A549 (cell line): ENCODE measurements at regions not wholly inside any gene's neighbourhood (a gene's known extent, or its start where the extent isn't known, plus 50 kb on each side); places are given as distances from the start of the nearest gene placed in this dataset.

Source experiments
- ATAC-seq, 2 experiments: fragments of 200-7000 bp in 1 of 2; fragments of >200 bp in 1 of 2; cut with Nextera tagmentation in 1 of 2; cut with Tn5 transposase in 1 of 2; 3 replicates each; pipeline versions ENCODE4 v1.8.0 to v1.9.1; 2018 to 2020; ENCODE audit warnings: mild to moderate bottlenecking in 1 of 2, moderate library complexity in 1 of 2
- CTCF ChIA-PET: fragments of 300-600 bp; sonication (Branson Sonifier 250); formaldehyde crosslinking; extraction: SDS; loops from one replicate; lab custom pipeline; 2021; ENCODE audit warnings: antibody characterized with exemption, inconsistent platforms; lab: Yijun Ruan, JAX
- POLR2A ChIA-PET: fragments of 350-600 bp; formaldehyde crosslinking; extraction: SDS; loops from one replicate; lab custom pipeline; 2021; ENCODE audit warnings: antibody characterized with exemption, inconsistent platforms; lab: Yijun Ruan, JAX
- DNase-seq, 2 experiments: peaks; one replicate each; pipeline versions ENCODE4 v3.0.0 to v3.0.0-alpha.2; 2011 to 2016; ENCODE audit warnings: low read depth in 1 of 2, low spot score in 1 of 2
- FAIRE-seq: peaks from 2 replicates; lab custom pipeline; 2011; peaks lifted over from hg19 to GRCh38; lab: Jason Lieb, UNC
- H3K27ac ChIP-seq, 2 experiments: fragments of >200 bp; sonication (Bioruptor Twin); formaldehyde crosslinking; 3 replicates each; pipeline ENCODE4 v1.5.1; 2016 to 2017
- H3K4me1 ChIP-seq: fragments of >200 bp; sonication (Bioruptor Twin); formaldehyde crosslinking; 3 replicates; pipeline ENCODE4 v1.6.1; 2016
- H3K4me2 ChIP-seq: fragments of >200 bp; sonication (Bioruptor Twin); formaldehyde crosslinking; 3 replicates; pipeline ENCODE4 v1.6.1; 2016
- H3K4me3 ChIP-seq: fragments of >200 bp; sonication (Bioruptor Twin); formaldehyde crosslinking; 3 replicates; pipeline ENCODE4 v1.5.1; 2016
- H3K9me3 ChIP-seq: fragments of >200 bp; sonication (Bioruptor Twin); formaldehyde crosslinking; 3 replicates; pipeline ENCODE4 v1.6.1; 2016
- CBX2 ChIP-seq: fragments of 200-600 bp; sonication (generic); IDR thresholded peaks from 2 replicates; pipeline ENCODE4 v1.6.1; 2016; ENCODE audit warnings: low read depth, mild to moderate bottlenecking, borderline replicate concordance
- CBX8 ChIP-seq: fragments of 200-600 bp; sonication (generic); IDR thresholded peaks from 2 replicates; pipeline ENCODE4 v1.6.1; 2016
- CHD2 ChIP-seq: fragments of 150-350 bp; IDR thresholded peaks from 2 replicates; pipeline ENCODE4 v1.6.1; 2014; ENCODE audit warnings: low read length; ENCODE audit not compliant: partially characterized antibody
- E2F6 ChIP-seq: IDR thresholded peaks from 2 replicates; pipeline ENCODE4 v1.6.1; 2012; ENCODE audit warnings: low read depth, borderline replicate concordance
- EP300 ChIP-seq, 2 experiments: fragments of >200 bp; sonication (Bioruptor Twin); formaldehyde crosslinking; IDR thresholded peaks; 2 replicates in 1 of 2; 3 replicates in 1 of 2; pipeline ENCODE4 v1.6.1; 2016 to 2017
- FOSB ChIP-seq: fragments of 250-450 bp; sonication (Bioruptor Pico); IDR thresholded peaks from 2 replicates; pipeline ENCODE4 v1.5.0; 2020; ENCODE audit warnings: mild to moderate bottlenecking, moderate library complexity
- GATA3 ChIP-seq: IDR thresholded peaks from 2 replicates; pipeline ENCODE4 v1.6.1; 2012; ENCODE audit warnings: borderline replicate concordance
- HOXA7 ChIP-seq: fragments of 250-450 bp; sonication (Bioruptor Pico); IDR thresholded peaks from 2 replicates; pipeline ENCODE4 v1.5.0; 2020; ENCODE audit warnings: mild to moderate bottlenecking, moderate library complexity
- JUNB ChIP-seq: fragments of >200 bp; sonication (Bioruptor Twin); formaldehyde crosslinking; IDR thresholded peaks from 2 replicates; pipeline ENCODE4 v1.6.1; 2016
- KDM5A ChIP-seq: fragments of 200-600 bp; sonication (generic); IDR thresholded peaks from 2 replicates; pipeline ENCODE4 v1.6.1; 2016; ENCODE audit warnings: antibody characterized with exemption, mild to moderate bottlenecking
- MAFK ChIP-seq: fragments of 450-650 bp; IDR thresholded peaks from 2 replicates; pipeline ENCODE4 v1.6.1; 2014; ENCODE audit not compliant: partially characterized antibody
- MAZ ChIP-seq: fragments of 150-350 bp; IDR thresholded peaks from 2 replicates; pipeline ENCODE4 v1.6.1; 2014; ENCODE audit warnings: antibody characterized with exemption, low read depth, low read length, borderline replicate concordance
- MYC ChIP-seq: IDR thresholded peaks from 2 replicates; pipeline ENCODE4 v1.6.1; 2012; ENCODE audit warnings: mild to moderate bottlenecking, inconsistent platforms, low read length, improper control_type of control experiment, borderline replicate concordance
- NPAS2 ChIP-seq: fragments of 250-450 bp; sonication (Bioruptor Pico); IDR thresholded peaks from 2 replicates; pipeline ENCODE4 v1.8.0; 2022; ENCODE audit warnings: mild to moderate bottlenecking, moderate library complexity, borderline replicate concordance
- POLR2AphosphoS2 ChIP-seq: conservative IDR thresholded peaks from 2 replicates; pipeline ENCODE4 v1.6.1; 2012; ENCODE audit warnings: low read length, improper control_type of control experiment, inconsistent platforms
- RARB ChIP-seq: fragments of 250-450 bp; sonication (Bioruptor Pico); IDR thresholded peaks from 2 replicates; pipeline ENCODE4 v1.8.0; 2021; ENCODE audit warnings: mild to moderate bottlenecking, moderate library complexity
- RFX5 ChIP-seq: fragments of 450-650 bp; IDR thresholded peaks from 2 replicates; pipeline ENCODE4 v1.7.1; 2014; ENCODE audit warnings: antibody characterized with exemption, mild to moderate bottlenecking, moderate library complexity
- SMC3 ChIP-seq: fragments of >200 bp; sonication (Bioruptor Twin); formaldehyde crosslinking; IDR thresholded peaks from 3 replicates; pipeline ENCODE4 v1.6.1; 2018; ENCODE audit warnings: inconsistent platforms
- USF2 ChIP-seq: fragments of 450-650 bp; IDR thresholded peaks from 2 replicates; pipeline ENCODE4 v1.6.1; 2014; ENCODE audit warnings: antibody characterized with exemption
- ZC3H11A ChIP-seq: fragments of 450-650 bp; IDR thresholded peaks from 2 replicates; pipeline ENCODE4 v1.6.1; 2014; ENCODE audit warnings: antibody characterized with exemption, mild to moderate bottlenecking
- ZNF302 ChIP-seq: fragments of 250-450 bp; sonication (Bioruptor Pico); IDR thresholded peaks from 2 replicates; pipeline ENCODE4 v1.9.0; 2021; ENCODE audit warnings: inconsistent platforms, mild to moderate bottlenecking, moderate library complexity
- WGBS: methylation state at CpG from one replicate; pipeline ENCODE4 v1.1.6; 2017; ENCODE audit errors: missing lambda C conversion rate; 5-methylcytosine and 5-hydroxymethylcytosine counted together
- TF ChIP-seq, protein P1 (sequence below): fragments of 150-350 bp; IDR thresholded peaks from 2 replicates; pipeline ENCODE4 v1.6.1; 2014; ENCODE audit warnings: low read depth, mild to moderate bottlenecking, low read length
- TF ChIP-seq, protein P2 (sequence below): IDR thresholded peaks from 2 replicates; pipeline ENCODE4 v1.6.1; 2012
- TF ChIP-seq, protein P3 (sequence below): fragments of 250-450 bp; sonication (Bioruptor Pico); IDR thresholded peaks from 2 replicates; pipeline ENCODE4 v1.5.0; 2020; ENCODE audit warnings: low read depth, mild to moderate bottlenecking, moderate library complexity
- TF ChIP-seq, protein P4 (sequence below): fragments of >200 bp; sonication (Bioruptor Twin); formaldehyde crosslinking; IDR thresholded peaks from 3 replicates; pipeline ENCODE4 v1.6.1; 2016
- TF ChIP-seq, protein P5 (sequence below): fragments of 250-450 bp; sonication (Bioruptor Pico); IDR thresholded peaks from 2 replicates; pipeline ENCODE4 v1.5.0; 2021; ENCODE audit warnings: mild to moderate bottlenecking, moderate library complexity, borderline replicate concordance

GRCh38 chr4:41835321-41835995 lies 86.9 kb upstream of the PHOX2B start:
- Histone ChIP-seq H3K4me3 (no peak overlapping the region), H3K4me2 (no peak overlapping the region), H3K9me3 (no peaks in the 10 kb centered on the region), H3K27ac (no peak overlapping the region), H3K4me1 (no peaks in the 10 kb centered on the region)
- no peak for DNase-seq
- FAIRE-seq = no peak
- ChIA-PET CTCF (no interaction called here), POLR2A (no interaction called here)
- TF ChIP-seq CHD2 (no peak), CBX8 (no peak), E2F6 (no peak), GATA3 (no peak), POLR2AphosphoS2 (no peak), USF2 (no peak), HOXA7 (no peak), JUNB (no peak), NPAS2 (no peak)
- TF ChIP-seq, protein P1, sequence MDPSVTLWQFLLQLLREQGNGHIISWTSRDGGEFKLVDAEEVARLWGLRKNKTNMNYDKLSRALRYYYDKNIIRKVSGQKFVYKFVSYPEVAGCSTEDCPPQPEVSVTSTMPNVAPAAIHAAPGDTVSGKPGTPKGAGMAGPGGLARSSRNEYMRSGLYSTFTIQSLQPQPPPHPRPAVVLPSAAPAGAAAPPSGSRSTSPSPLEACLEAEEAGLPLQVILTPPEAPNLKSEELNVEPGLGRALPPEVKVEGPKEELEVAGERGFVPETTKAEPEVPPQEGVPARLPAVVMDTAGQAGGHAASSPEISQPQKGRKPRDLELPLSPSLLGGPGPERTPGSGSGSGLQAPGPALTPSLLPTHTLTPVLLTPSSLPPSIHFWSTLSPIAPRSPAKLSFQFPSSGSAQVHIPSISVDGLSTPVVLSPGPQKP = no peak
- TF ChIP-seq, protein P2, sequence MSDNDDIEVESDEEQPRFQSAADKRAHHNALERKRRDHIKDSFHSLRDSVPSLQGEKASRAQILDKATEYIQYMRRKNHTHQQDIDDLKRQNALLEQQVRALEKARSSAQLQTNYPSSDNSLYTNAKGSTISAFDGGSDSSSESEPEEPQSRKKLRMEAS = no peak
- TF ChIP-seq, protein P3, sequence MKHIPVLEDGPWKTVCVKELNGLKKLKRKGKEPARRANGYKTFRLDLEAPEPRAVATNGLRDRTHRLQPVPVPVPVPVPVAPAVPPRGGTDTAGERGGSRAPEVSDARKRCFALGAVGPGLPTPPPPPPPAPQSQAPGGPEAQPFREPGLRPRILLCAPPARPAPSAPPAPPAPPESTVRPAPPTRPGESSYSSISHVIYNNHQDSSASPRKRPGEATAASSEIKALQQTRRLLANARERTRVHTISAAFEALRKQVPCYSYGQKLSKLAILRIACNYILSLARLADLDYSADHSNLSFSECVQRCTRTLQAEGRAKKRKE (CRISPR knock-in tag) = no peak
- TF ChIP-seq, protein P4, sequence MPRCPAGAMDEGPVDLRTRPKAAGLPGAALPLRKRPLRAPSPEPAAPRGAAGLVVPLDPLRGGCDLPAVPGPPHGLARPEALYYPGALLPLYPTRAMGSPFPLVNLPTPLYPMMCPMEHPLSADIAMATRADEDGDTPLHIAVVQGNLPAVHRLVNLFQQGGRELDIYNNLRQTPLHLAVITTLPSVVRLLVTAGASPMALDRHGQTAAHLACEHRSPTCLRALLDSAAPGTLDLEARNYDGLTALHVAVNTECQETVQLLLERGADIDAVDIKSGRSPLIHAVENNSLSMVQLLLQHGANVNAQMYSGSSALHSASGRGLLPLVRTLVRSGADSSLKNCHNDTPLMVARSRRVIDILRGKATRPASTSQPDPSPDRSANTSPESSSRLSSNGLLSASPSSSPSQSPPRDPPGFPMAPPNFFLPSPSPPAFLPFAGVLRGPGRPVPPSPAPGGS = no peak
- WGBS = 58% methylated on average over 3 of the region's 3 CpGs
- no peak for ATAC-seq

DNA sequence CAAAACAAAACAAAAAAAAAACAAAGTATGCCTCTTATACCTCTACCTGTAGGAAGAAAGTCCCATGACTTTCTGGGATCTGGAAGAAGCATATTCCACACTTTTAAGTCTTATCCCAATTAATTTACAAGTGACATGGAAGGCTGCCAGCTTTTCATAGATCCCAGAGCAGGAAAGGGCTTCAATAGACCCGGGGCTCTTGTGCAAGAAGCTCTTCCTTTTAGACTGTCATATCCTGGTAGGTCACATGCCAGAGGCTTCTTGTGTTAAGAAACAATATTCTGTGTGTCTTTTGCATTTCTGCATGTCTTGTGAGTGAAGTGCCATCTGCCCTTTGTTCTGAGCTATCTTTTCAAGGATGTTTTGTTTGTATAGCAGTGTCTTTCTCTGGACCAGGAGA lies 84.4 kb upstream of the PHOX2B start:
- H3K4me2 ChIP-seq = no peak overlapping the region
- FAIRE-seq (no peak), ATAC-seq (no peak), DNase-seq (no peak)
- WGBS = 0% methylated on average over 1 of the region's 1 CpG
- POLR2A ChIA-PET = no interaction called here
- no peak overlapping the region for H3K4me3 ChIP-seq
- no peak for TF ChIP-seq JUNB
- no peak for TF ChIP-seq USF2
- no peak for TF ChIP-seq KDM5A
- no peak for TF ChIP-seq RARB
- no peak for TF ChIP-seq CBX2
- TF ChIP-seq, protein P5, sequence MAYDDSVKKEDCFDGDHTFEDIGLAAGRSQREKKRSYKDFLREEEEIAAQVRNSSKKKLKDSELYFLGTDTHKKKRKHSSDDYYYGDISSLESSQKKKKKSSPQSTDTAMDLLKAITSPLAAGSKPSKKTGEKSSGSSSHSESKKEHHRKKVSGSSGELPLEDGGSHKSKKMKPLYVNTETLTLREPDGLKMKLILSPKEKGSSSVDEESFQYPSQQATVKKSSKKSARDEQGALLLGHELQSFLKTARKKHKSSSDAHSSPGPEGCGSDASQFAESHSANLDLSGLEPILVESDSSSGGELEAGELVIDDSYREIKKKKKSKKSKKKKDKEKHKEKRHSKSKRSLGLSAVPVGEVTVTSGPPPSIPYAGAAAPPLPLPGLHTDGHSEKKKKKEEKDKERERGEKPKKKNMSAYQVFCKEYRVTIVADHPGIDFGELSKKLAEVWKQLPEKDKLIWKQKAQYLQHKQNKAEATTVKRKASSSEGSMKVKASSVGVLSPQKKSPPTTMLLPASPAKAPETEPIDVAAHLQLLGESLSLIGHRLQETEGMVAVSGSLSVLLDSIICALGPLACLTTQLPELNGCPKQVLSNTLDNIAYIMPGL (CRISPR knock-in tag) = no peak
- TF ChIP-seq ZC3H11A = no peak
- TF ChIP-seq MAFK = no peak
- no peak for TF ChIP-seq RFX5
- no peak for TF ChIP-seq SMC3
- TF ChIP-seq, protein P2 = no peak
- TF ChIP-seq ZNF302 (CRISPR knock-in tag) = no peak
- TF ChIP-seq, protein P1 = no peak
- TF ChIP-seq CHD2 = no peak
- TF ChIP-seq EP300 (IDR thresholded peaks at IDR 0.05) = no peak
- no peak for TF ChIP-seq FOSB (CRISPR knock-in tag)
- no peak for TF ChIP-seq CBX8
- no peak for TF ChIP-seq MYC
- TF ChIP-seq MAZ = no peak
- no peak overlapping the region for H3K27ac ChIP-seq
- H3K4me1 ChIP-seq = no peaks in the 10 kb centered on the region
- no peaks in the 10 kb centered on the region for H3K9me3 ChIP-seq
- CTCF ChIA-PET = interaction anchor here (0.7 kb wide), 1 partner anchor 140 kb away, joined by 3 read pairs; no protein-coding TSS in a partner anchor
